Peyer's patch (tissue), 4 donors: ENCODE measurements at regions not wholly inside any gene's neighbourhood (a gene's known extent, or its start where the extent isn't known, plus 50 kb on each side); places are given as distances from the start of the nearest gene placed in this dataset.

ENCODE experiments used
- DNase-seq, 3 donors: peaks; one replicate each; pipeline ENCODE4 v3.0.0-alpha.2; 2017 to 2019
- H3K27ac ChIP-seq, 4 donors: fragments of 200-600 bp; sonication (generic); one replicate each; pipeline ENCODE4 v1.5.1; 2016 to 2019
- H3K27me3 ChIP-seq, 2 donors: fragments of 200-600 bp; sonication (generic); one replicate each; pipeline ENCODE4 v1.5.1; 2019
- H3K36me3 ChIP-seq, 3 donors: fragments of 200-600 bp; sonication (generic); one replicate each; pipeline ENCODE4 v1.5.1; 2016 to 2019
- H3K4me1 ChIP-seq, 4 donors: fragments of 200-600 bp; sonication (generic); one replicate each; pipeline ENCODE4 v1.5.1; 2016 to 2019
- H3K4me3 ChIP-seq, 4 donors: fragments of 200-600 bp; sonication (generic); 1 replicate in 3 of 4; 2 replicates in 1 of 4; pipeline ENCODE4 v1.5.1; 2016 to 2019; ENCODE audit warnings: mild to moderate bottlenecking in 1 of 4
- H3K9me3 ChIP-seq, 4 donors: fragments of 200-600 bp; sonication (generic); one replicate each; pipeline ENCODE4 v1.5.1; 2016 to 2019; ENCODE audit warnings: mild to moderate bottlenecking in 1 of 4
- POLR2A ChIP-seq, 2 donors: fragments of 450-650 bp; IDR thresholded peaks; one replicate each; pipeline ENCODE4 v1.5.1; 2017; ENCODE audit warnings: antibody characterized with exemption in 2 of 2, mild to moderate bottlenecking in 2 of 2, moderate library complexity in 2 of 2
- TF ChIP-seq, protein P1 (sequence below), 6 experiments: fragments of 450-650 bp in 4 of 6; fragments of 200-600 bp in 2 of 6; sonication (generic) in 1 of 6; IDR thresholded peaks; one replicate each; pipeline ENCODE4 v1.5.1; 2017 to 2019; ENCODE audit warnings: antibody characterized with exemption in 6 of 6, mild to moderate bottlenecking in 3 of 6, moderate library complexity in 1 of 6

DNA sequence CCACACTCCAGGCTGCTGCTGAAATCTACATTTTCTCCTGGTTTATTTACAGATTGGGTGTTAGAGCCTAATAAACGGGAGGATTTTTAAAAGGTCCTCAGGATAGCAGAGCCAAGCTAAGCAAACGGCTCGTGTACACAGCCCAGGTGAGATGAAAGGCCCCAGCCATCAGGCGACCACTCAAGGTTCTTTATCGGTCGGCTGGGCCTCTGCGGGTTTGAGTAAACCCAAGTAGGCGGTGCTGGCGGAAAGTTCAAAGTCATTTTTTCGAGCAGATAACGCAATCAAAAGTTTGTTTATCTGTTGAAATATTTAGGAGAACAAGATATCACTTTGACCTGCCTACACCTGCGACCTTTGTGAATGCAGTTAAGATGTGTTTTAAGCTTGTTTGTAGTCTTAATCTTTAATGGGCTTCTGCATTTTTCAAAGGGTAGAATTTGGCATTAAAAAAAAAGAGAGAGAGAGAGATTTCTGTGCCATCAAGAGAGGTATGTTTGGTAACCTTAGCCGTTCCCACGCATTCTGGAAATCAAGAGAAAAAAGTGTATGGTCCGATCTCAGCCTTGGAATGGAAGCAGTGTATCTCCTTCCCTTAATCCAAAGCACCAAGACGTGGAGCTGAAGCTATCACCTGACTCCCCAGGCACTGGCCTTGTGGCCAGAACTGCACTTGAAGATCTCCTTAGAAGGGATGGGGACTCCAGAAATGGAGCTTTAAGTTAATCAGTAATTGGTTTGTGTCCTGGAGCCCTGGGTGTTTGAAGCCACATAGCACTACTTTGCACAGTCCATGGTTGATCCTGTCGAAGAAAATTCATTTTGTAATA is 301.7 kb upstream of the IRX5 start:
- DNase-seq: no peak
- Histone ChIP-seq H3K4me1 (no peaks in the 10 kb centered on the region), H3K27ac (no peak overlapping the region), H3K9me3 (no peaks in the 10 kb centered on the region), H3K4me3 (no peak overlapping the region), H3K27me3 (no peaks in the 10 kb centered on the region), H3K36me3 (no peaks in the 10 kb centered on the region)
- TF ChIP-seq, protein P1, sequence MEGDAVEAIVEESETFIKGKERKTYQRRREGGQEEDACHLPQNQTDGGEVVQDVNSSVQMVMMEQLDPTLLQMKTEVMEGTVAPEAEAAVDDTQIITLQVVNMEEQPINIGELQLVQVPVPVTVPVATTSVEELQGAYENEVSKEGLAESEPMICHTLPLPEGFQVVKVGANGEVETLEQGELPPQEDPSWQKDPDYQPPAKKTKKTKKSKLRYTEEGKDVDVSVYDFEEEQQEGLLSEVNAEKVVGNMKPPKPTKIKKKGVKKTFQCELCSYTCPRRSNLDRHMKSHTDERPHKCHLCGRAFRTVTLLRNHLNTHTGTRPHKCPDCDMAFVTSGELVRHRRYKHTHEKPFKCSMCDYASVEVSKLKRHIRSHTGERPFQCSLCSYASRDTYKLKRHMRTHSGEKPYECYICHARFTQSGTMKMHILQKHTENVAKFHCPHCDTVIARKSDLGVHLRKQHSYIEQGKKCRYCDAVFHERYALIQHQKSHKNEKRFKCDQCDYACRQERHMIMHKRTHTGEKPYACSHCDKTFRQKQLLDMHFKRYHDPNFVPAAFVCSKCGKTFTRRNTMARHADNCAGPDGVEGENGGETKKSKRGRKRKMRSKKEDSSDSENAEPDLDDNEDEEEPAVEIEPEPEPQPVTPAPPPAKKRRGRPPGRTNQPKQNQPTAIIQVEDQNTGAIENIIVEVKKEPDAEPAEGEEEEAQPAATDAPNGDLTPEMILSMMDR (IDR thresholded peaks at IDR 0.05): no peak
- TF ChIP-seq POLR2A (IDR thresholded peaks at IDR 0.05): no peak

DNA sequence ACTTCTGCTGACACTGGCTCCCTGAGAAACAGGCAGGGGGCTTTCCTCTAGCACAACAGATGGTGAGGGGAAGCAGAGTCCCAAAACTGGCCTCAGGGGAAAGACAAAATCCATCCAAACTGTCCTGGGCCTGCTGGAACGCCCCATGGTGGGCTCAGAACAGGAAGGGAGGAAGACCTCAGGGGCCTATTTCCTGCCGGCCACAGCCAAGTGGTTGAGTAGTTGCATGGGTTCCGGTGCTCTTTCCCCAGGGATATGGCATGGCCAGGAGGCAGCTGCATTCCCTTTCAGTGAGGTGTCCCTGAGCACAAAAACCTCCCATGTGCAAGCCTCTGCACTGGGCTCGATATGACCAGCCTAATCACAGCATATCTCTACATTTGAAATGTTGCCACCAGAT is 303.0 kb upstream of the IRX5 start:
- Histone ChIP-seq H3K27ac (no peak overlapping the region), H3K4me1 (no peaks in the 10 kb centered on the region), H3K27me3 (no peaks in the 10 kb centered on the region), H3K36me3 (no peaks in the 10 kb centered on the region), H3K9me3 (no peaks in the 10 kb centered on the region), H3K4me3 (no peak overlapping the region)
- DNase-seq: no peak
- no peak for TF ChIP-seq POLR2A (IDR thresholded peaks at IDR 0.05)
- TF ChIP-seq, protein P1 (IDR thresholded peaks at IDR 0.05): no peak

DNA sequence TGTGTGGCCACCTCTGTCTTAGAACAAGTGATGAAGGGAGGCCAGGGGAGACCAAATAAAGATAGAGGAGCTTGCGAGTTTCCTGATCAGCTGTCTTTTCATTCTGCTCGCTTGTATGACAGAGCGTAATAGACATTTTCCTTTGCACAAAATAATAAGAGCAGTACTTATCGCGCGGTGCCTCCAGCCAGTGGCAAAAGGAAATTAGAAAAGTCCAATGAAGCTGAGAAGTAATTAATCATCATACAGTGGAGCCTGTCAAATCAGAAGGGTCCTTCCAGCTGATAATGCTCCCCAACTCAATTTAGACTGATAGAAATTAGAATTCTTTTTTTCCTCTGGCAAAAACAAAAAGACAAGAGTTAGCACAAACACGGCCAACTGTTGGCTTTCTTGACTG is 307.0 kb upstream of the IRX5 start:
- DNase-seq: no peak
- Histone ChIP-seq H3K9me3 (no peaks in the 10 kb centered on the region), H3K27ac (no peak overlapping the region), H3K4me3 (no peak overlapping the region), H3K36me3 (no peaks in the 10 kb centered on the region), H3K27me3 (no peaks in the 10 kb centered on the region), H3K4me1 (no peaks in the 10 kb centered on the region)
- TF ChIP-seq, protein P1 (IDR thresholded peaks at IDR 0.05): no peak
- TF ChIP-seq POLR2A (IDR thresholded peaks at IDR 0.05): no peak

- Histone ChIP-seq H3K4me1 (no peaks in the 10 kb centered on the region), H3K27ac (no peak overlapping the region), H3K36me3 (no peaks in the 10 kb centered on the region), H3K27me3 (no peaks in the 10 kb centered on the region), H3K4me3 (no peak overlapping the region), H3K9me3 (no peaks in the 10 kb centered on the region)
- TF ChIP-seq POLR2A (IDR thresholded peaks at IDR 0.05): no peak
- TF ChIP-seq, protein P1 (IDR thresholded peaks at IDR 0.05): no peak
- DNase-seq: no peak
Measured at GRCh38 chr16:54620197-54620596, 310.5 kb upstream of the IRX5 start.

- no peak overlapping the region for H3K4me3 ChIP-seq
- no peaks in the 10 kb centered on the region for H3K36me3 ChIP-seq
- H3K27me3 ChIP-seq: no peaks in the 10 kb centered on the region
- no peaks in the 10 kb centered on the region for H3K9me3 ChIP-seq
- TF ChIP-seq POLR2A (IDR thresholded peaks at IDR 0.05): no peak
- TF ChIP-seq, protein P1 (IDR thresholded peaks at IDR 0.05): no peak
- no peak for DNase-seq
- H3K4me1 ChIP-seq: no peaks in the 10 kb centered on the region
- H3K27ac ChIP-seq: no peak overlapping the region
Measured at GRCh38 chr16:54616610-54617009, 314.1 kb upstream of the IRX5 start.
